ENCODE measurements at regions not wholly inside any gene's neighbourhood (a gene's known extent, or its start where the extent isn't known, plus 50 kb on each side); places are given as distances from the start of the nearest gene placed in this dataset.

- no peak overlapping the region for H3K27ac ChIP-seq
- TF ChIP-seq, protein P1, sequence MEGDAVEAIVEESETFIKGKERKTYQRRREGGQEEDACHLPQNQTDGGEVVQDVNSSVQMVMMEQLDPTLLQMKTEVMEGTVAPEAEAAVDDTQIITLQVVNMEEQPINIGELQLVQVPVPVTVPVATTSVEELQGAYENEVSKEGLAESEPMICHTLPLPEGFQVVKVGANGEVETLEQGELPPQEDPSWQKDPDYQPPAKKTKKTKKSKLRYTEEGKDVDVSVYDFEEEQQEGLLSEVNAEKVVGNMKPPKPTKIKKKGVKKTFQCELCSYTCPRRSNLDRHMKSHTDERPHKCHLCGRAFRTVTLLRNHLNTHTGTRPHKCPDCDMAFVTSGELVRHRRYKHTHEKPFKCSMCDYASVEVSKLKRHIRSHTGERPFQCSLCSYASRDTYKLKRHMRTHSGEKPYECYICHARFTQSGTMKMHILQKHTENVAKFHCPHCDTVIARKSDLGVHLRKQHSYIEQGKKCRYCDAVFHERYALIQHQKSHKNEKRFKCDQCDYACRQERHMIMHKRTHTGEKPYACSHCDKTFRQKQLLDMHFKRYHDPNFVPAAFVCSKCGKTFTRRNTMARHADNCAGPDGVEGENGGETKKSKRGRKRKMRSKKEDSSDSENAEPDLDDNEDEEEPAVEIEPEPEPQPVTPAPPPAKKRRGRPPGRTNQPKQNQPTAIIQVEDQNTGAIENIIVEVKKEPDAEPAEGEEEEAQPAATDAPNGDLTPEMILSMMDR (IDR thresholded peaks at IDR 0.05), result no peak
- no peak for ATAC-seq
- no peaks in the 10 kb centered on the region for H3K9me3 ChIP-seq
- H3K36me3 ChIP-seq (ENCODE audit: insufficient read depth in 1 of 2, low read depth in 1 of 2), result no peaks in the 10 kb centered on the region
- no peaks in the 10 kb centered on the region for H3K4me1 ChIP-seq
- no peaks in the 10 kb centered on the region for H3K27me3 ChIP-seq (ENCODE audit: insufficient read depth in 3 of 3, low read length in 2 of 3)
- intact Hi-C loops (cut with DNase I), result no loop called here
- no peak for DNase-seq
- 22 to 27% (median 26%) methylated on average over 5 of the region's 5 CpGs for WGBS, 3 donors
- H3K4me3 ChIP-seq, result no peak overlapping the region
These were observed 396.5 kb downstream of the ANXA1 start for GRCh38 chr9:73548201-73548600.

- no peaks in the 10 kb centered on the region for H3K4me1 ChIP-seq
- H3K27ac ChIP-seq, result no peak overlapping the region
- TF ChIP-seq, protein P1 (IDR thresholded peaks at IDR 0.05), result no peak
- ATAC-seq (no peak), DNase-seq (no peak)
- no peaks in the 10 kb centered on the region for H3K27me3 ChIP-seq (ENCODE audit: insufficient read depth in 3 of 3, low read length in 2 of 3)
- 23 to 46% (median 29%) methylated on average over 1 of the region's 1 CpG for WGBS, 3 donors
- intact Hi-C loops (cut with DNase I), result no loop called here
- no peak overlapping the region for H3K4me3 ChIP-seq
- no peaks in the 10 kb centered on the region for H3K9me3 ChIP-seq
- no peaks in the 10 kb centered on the region for H3K36me3 ChIP-seq (ENCODE audit: insufficient read depth in 1 of 2, low read depth in 1 of 2)
These were observed 398.3 kb downstream of the ANXA1 start for GRCh38 chr9:73549991-73550390.

DNA sequence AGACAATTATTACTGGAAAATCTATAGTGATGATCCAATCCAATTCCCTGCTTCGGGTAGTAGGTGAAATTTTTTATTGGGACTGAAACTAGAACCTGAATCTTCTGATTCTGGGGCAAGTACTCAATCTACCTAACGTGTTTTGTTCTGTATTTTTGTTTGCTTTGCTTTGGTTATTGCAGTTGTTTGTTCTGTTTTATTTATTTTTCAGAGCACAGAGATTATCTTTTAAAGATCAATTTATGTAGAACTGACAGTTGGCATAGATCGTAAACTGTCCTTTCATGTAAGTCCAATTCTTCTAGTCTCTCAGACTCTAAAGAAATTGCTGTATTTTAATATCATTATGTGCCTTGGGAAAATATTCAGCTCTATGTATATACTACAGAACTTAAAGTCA, 401.6 kb downstream of the ANXA1 start:
- TF ChIP-seq, protein P1 (IDR thresholded peaks at IDR 0.05), result no peak
- H3K27me3 ChIP-seq (ENCODE audit: insufficient read depth in 3 of 3, low read length in 2 of 3), result no peaks in the 10 kb centered on the region
- no peaks in the 10 kb centered on the region for H3K4me1 ChIP-seq
- ATAC-seq (no peak), DNase-seq (no peak)
- WGBS, 3 donors, result 49 to 65% (median 53%) methylated on average over 3 of the region's 3 CpGs
- intact Hi-C loops (cut with DNase I), result no loop called here
- no peaks in the 10 kb centered on the region for H3K36me3 ChIP-seq (ENCODE audit: insufficient read depth in 1 of 2, low read depth in 1 of 2)
- no peak overlapping the region for H3K27ac ChIP-seq
- H3K4me3 ChIP-seq, result no peak overlapping the region
- no peaks in the 10 kb centered on the region for H3K9me3 ChIP-seq

DNA sequence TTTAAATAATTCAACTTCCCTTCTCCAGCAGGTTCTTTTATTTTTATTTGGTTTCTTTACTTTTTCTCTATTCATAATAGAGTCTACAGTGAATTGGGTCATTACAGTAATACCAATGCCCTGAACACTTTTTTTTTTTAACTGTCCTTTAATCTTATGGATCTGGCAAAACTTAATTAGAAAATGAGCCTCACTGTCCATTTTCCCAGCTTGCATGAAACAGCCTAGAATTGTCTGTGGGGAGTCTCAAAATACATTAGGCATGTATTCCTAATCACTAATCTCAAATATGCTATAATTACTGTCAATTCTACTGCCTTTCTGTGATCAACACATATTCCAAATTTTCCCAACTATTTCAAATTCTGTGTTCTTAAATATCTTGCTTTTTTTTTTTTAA, 406.8 kb downstream of the ANXA1 start:
- Histone ChIP-seq H3K27ac (no peak overlapping the region), H3K27me3 (ENCODE audit: insufficient read depth in 3 of 3, low read length in 2 of 3) (no peaks in the 10 kb centered on the region), H3K36me3 (ENCODE audit: insufficient read depth in 1 of 2, low read depth in 1 of 2) (no peaks in the 10 kb centered on the region), H3K4me3 (no peak overlapping the region), H3K9me3 (no peaks in the 10 kb centered on the region), H3K4me1 (no peaks in the 10 kb centered on the region)
- intact Hi-C loops (cut with DNase I), result no loop called here
- DNase-seq, result no peak
- TF ChIP-seq, protein P1 (IDR thresholded peaks at IDR 0.05), result no peak
- no peak for ATAC-seq

DNA sequence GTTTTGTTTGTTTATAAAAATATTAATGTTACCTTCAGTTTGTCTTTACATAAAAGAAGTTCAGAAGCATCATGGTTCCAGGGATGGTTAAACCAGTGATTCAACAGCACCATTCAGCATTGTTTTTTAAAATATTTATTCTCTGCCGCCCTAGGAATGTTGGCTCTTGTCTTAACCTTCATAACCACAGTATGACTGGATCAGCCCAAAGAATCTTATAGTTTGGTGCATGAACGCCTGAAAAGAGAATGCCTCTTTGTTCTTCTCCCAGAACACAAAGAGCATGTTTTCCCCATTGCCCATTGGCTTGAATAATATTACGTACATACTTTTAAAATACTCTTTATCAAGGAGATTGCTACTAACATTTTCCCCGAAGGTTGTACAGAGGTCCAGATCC, 413.4 kb downstream of the ANXA1 start:
- TF ChIP-seq, protein P1 (IDR thresholded peaks at IDR 0.05), result no peak
- Histone ChIP-seq H3K4me1 (no peaks in the 10 kb centered on the region), H3K27ac (no peak overlapping the region), H3K4me3 (no peak overlapping the region), H3K36me3 (ENCODE audit: insufficient read depth in 1 of 2, low read depth in 1 of 2) (no peaks in the 10 kb centered on the region), H3K9me3 (no peaks in the 10 kb centered on the region), H3K27me3 (ENCODE audit: insufficient read depth in 3 of 3, low read length in 2 of 3) (no peaks in the 10 kb centered on the region)
- ATAC-seq (no peak), DNase-seq (no peak)
- intact Hi-C loops (cut with DNase I), result no loop called here
- WGBS, 3 donors, result 77 to 90% (median 80%) methylated on average over 4 of the region's 4 CpGs

All from psoas muscle (tissue), 7 donors.